WERI-Rb-1 (cell line): ENCODE measurements at regions not wholly inside any gene's neighbourhood (a gene's known extent, or its start where the extent isn't known, plus 50 kb on each side); places are given as distances from the start of the nearest gene placed in this dataset.

ENCODE experiments used
- DNase-seq: peaks from one replicate; pipeline ENCODE4 v3.0.0-alpha.2; 2020
- H3K27ac ChIP-seq: fragments of 250-450 bp; sonication (Bioruptor Pico); 2 replicates; pipeline ENCODE4 v1.5.1; 2020; ENCODE audit warnings: mild to moderate bottlenecking, moderate library complexity
- H3K27me3 ChIP-seq: fragments of 250-450 bp; sonication (Bioruptor Pico); 2 replicates; pipeline ENCODE4 v1.5.1; 2021; ENCODE audit warnings: mild to moderate bottlenecking, low read depth, moderate library complexity; ENCODE audit not compliant: insufficient read depth, severe bottlenecking
- H3K36me3 ChIP-seq: fragments of 250-450 bp; sonication (Bioruptor Pico); 2 replicates; pipeline ENCODE4 v1.5.1; 2020; ENCODE audit warnings: mild to moderate bottlenecking, moderate library complexity
- H3K4me3 ChIP-seq: 2 replicates; pipeline ENCODE4 v1.5.1; 2011; ENCODE audit warnings: low read depth, mild to moderate bottlenecking, control low read depth, low read length
- H3K9me3 ChIP-seq: fragments of 250-450 bp; sonication (Bioruptor Pico); 2 replicates; pipeline ENCODE4 v1.5.1; 2021; ENCODE audit warnings: mild to moderate bottlenecking, moderate library complexity; ENCODE audit not compliant: severe bottlenecking
- TF ChIP-seq, protein P1 (sequence below): IDR thresholded peaks from 2 replicates; pipeline ENCODE4 v1.5.1; 2011; ENCODE audit warnings: low read depth, mild to moderate bottlenecking, control low read depth, inconsistent platforms, low read length

DNA sequence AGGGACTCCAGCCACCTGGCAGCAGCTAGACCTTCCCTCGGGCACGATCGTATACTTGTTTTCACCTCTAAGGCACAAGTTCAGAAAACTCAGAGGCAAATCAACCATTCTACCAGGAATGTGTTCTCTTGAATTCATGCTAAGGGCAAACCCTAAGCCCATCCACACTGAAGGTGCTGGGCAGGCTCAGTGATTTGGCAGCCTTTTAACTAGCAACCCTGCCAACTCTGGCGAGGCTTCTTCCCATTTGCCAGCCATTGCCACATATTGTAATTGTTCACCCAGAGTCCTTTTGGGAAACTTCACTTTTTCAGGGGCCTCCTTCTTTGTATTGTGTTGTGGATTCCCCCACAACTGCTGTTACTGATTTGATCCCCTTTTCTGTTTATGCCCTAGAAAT, 298.6 kb upstream of the LDB2 start:
- no peaks in the 10 kb centered on the region for H3K9me3 ChIP-seq
- H3K36me3 ChIP-seq = no peaks in the 10 kb centered on the region
- DNase-seq = no peak
- H3K4me3 ChIP-seq = no peak overlapping the region
- no peak overlapping the region for H3K27ac ChIP-seq
- H3K27me3 ChIP-seq = peaks cover 10% of the 10 kb centered on the region
- TF ChIP-seq, protein P1, sequence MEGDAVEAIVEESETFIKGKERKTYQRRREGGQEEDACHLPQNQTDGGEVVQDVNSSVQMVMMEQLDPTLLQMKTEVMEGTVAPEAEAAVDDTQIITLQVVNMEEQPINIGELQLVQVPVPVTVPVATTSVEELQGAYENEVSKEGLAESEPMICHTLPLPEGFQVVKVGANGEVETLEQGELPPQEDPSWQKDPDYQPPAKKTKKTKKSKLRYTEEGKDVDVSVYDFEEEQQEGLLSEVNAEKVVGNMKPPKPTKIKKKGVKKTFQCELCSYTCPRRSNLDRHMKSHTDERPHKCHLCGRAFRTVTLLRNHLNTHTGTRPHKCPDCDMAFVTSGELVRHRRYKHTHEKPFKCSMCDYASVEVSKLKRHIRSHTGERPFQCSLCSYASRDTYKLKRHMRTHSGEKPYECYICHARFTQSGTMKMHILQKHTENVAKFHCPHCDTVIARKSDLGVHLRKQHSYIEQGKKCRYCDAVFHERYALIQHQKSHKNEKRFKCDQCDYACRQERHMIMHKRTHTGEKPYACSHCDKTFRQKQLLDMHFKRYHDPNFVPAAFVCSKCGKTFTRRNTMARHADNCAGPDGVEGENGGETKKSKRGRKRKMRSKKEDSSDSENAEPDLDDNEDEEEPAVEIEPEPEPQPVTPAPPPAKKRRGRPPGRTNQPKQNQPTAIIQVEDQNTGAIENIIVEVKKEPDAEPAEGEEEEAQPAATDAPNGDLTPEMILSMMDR = no peak

- DNase-seq = no peak
- Histone ChIP-seq H3K27ac (no peak overlapping the region), H3K9me3 (no peaks in the 10 kb centered on the region), H3K27me3 (peaks cover 6% of the 10 kb centered on the region), H3K36me3 (no peaks in the 10 kb centered on the region), H3K4me3 (no peak overlapping the region)
- TF ChIP-seq, protein P1 = no peak
Measured at GRCh38 chr4:17195461-17196275, 297.2 kb upstream of the LDB2 start.

- peaks cover 12% of the 10 kb centered on the region for H3K27me3 ChIP-seq
- no peak overlapping the region for H3K4me3 ChIP-seq
- H3K27ac ChIP-seq = no peak overlapping the region
- no peaks in the 10 kb centered on the region for H3K9me3 ChIP-seq
- no peak for DNase-seq
- no peaks in the 10 kb centered on the region for H3K36me3 ChIP-seq
- TF ChIP-seq, protein P1 = no peak
Measured at GRCh38 chr4:17194586-17194985, 296.1 kb upstream of the LDB2 start.

GRCh38 chr4:17189759-17190158, 291.3 kb upstream of the LDB2 start:
- H3K27me3 ChIP-seq = peaks cover 14% of the 10 kb centered on the region
- H3K27ac ChIP-seq = no peak overlapping the region
- H3K4me3 ChIP-seq = no peak overlapping the region
- no peaks in the 10 kb centered on the region for H3K9me3 ChIP-seq
- TF ChIP-seq, protein P1 = no peak
- no peaks in the 10 kb centered on the region for H3K36me3 ChIP-seq
- DNase-seq = no peak

GRCh38 chr4:17189401-17189720, 290.9 kb upstream of the LDB2 start:
- H3K36me3 ChIP-seq = no peaks in the 10 kb centered on the region
- no peak for DNase-seq
- TF ChIP-seq, protein P1 = no peak
- no peak overlapping the region for H3K4me3 ChIP-seq
- H3K9me3 ChIP-seq = no peaks in the 10 kb centered on the region
- H3K27me3 ChIP-seq = peaks cover 13% of the 10 kb centered on the region
- no peak overlapping the region for H3K27ac ChIP-seq
